Stomach (tissue), 8 donors: ENCODE measurements at regions not wholly inside any gene's neighbourhood (a gene's known extent, or its start where the extent isn't known, plus 50 kb on each side); places are given as distances from the start of the nearest gene placed in this dataset.

ENCODE experiments used
- DNase-seq, 2 donors: peaks; one replicate each; pipeline versions ENCODE4 v3.0.0 to v3.0.0-alpha.2; 2013 to 2019
- H3K27ac ChIP-seq, 5 donors: fragments of 200-600 bp in 4 of 5; sonication (generic) in 4 of 5; one replicate each; pipeline ENCODE4 v1.5.1; 2013 to 2019; ENCODE audit warnings: mild to moderate bottlenecking in 1 of 5, moderate library complexity in 1 of 5
- H3K27me3 ChIP-seq, 3 donors: fragments of 200-600 bp; sonication (generic); one replicate each; pipeline ENCODE4 v1.5.1; 2017 to 2019; ENCODE audit warnings: mixed run types in 1 of 3
- H3K36me3 ChIP-seq, 4 donors: fragments of 200-600 bp; sonication (generic); 1 replicate in 3 of 4; 2 replicates in 1 of 4; pipeline ENCODE4 v1.5.1; 2016 to 2019
- H3K4me1 ChIP-seq, 4 donors: fragments of 200-600 bp; sonication (generic); one replicate each; pipeline ENCODE4 v1.5.1; 2016 to 2019
- H3K4me3 ChIP-seq, 4 donors: fragments of 200-600 bp; sonication (generic) in 3 of 4; one replicate each; pipeline ENCODE4 v1.5.1; 2016 to 2019; ENCODE audit warnings: mild to moderate bottlenecking in 1 of 4
- H3K9me3 ChIP-seq, 4 donors: fragments of 200-600 bp; sonication (generic); one replicate each; pipeline ENCODE4 v1.5.1; 2016 to 2019
- CTCF ChIP-seq, 7 experiments: fragments of 450-650 bp in 4 of 7; fragments of 200-600 bp in 3 of 7; sonication (generic) in 3 of 7; IDR thresholded peaks; one replicate each; pipeline ENCODE4 v1.5.1; 2016 to 2019; ENCODE audit warnings: antibody characterized with exemption in 7 of 7, control low read depth in 2 of 7, mild to moderate bottlenecking in 1 of 7
- EP300 ChIP-seq: sonication (generic); formaldehyde crosslinking; IDR thresholded peaks from one replicate; pipeline ENCODE4 v1.6.1; 2017; ENCODE audit warnings: antibody characterized with exemption
- POLR2A ChIP-seq, 4 donors: fragments of 450-650 bp; IDR thresholded peaks; one replicate each; pipeline ENCODE4 v1.6.1; 2016; ENCODE audit warnings: antibody characterized with exemption in 4 of 4, control low read depth in 2 of 4, mild to moderate bottlenecking in 1 of 4, moderate library complexity in 1 of 4
- POLR2AphosphoS5 ChIP-seq, 3 donors: sonication (generic); formaldehyde crosslinking; IDR thresholded peaks; one replicate each; pipeline ENCODE4 v1.6.1; 2016; ENCODE audit warnings: antibody characterized with exemption in 3 of 3
- WGBS, 5 donors: extraction: QIAGEN DNeasy Blood & Tissue Kit in 3 of 5; methylation state at CpG; one replicate each; pipeline versions ENCODE4 v1.1.5 to v1.1.7; 2013 to 2018; 5-methylcytosine and 5-hydroxymethylcytosine counted together
- intact Hi-C: fragments of 100-400 bp; cut with DNase I; formaldehyde crosslinking; loops from one replicate; pipeline ENCODE4 v1.15.1; 2023; ENCODE audit warnings: low total_unique reads
- donor health status: healthy with polysubstance abuse.
- donor health status: Bipolar disorder and iron deficiency.
- donor health status: healthy.

DNA sequence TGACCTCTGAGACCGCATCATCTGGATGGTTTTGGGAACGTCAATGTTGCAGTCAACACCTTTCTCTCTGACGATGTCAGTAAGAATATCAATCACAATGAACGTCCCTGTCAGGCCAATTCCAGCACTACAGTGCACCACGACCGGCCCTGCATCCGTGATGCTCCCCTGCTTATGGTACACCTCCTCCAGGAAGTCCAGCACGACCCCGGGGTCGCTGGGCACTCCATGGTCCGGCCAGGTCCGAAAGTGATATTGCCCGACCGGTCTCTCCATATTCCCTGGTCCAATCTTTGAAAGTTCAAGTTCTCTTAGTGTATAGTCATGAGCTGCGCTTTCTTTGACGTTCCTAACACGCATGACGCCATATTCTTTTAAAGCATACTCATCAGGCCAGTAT, 203.6 kb upstream of the PRDM9 start:
- no peak for TF ChIP-seq POLR2A (IDR thresholded peaks at IDR 0.05)
- TF ChIP-seq EP300: no peak
- TF ChIP-seq POLR2AphosphoS5 (IDR thresholded peaks at IDR 0.05): no peak
- no peak for TF ChIP-seq CTCF (IDR thresholded peaks at IDR 0.05)
- WGBS, 5 donors: 85 to 93% (median 88%) methylated on average over 18 of the region's 18 CpGs
- intact Hi-C loops: no loop called here
- no peak for DNase-seq
- peaks cover 0 to 7% (median 3%) of the 10 kb centered on the region in 4 donors for H3K9me3 ChIP-seq
- H3K27ac ChIP-seq: no peak overlapping the region
- no peaks in the 10 kb centered on the region for H3K27me3 ChIP-seq
- no peaks in the 10 kb centered on the region for H3K4me1 ChIP-seq
- H3K4me3 ChIP-seq: no peak overlapping the region
- H3K36me3 ChIP-seq: no peaks in the 10 kb centered on the region

- intact Hi-C loops: no loop called here
- DNase-seq: no peak
- 73 to 79% (median 77%) methylated on average over 6 of the region's 6 CpGs for WGBS, 5 donors
- Histone ChIP-seq H3K9me3 (peaks cover 0 to 7% (median 3%) of the 10 kb centered on the region in 4 donors), H3K27me3 (no peaks in the 10 kb centered on the region), H3K27ac (no peak overlapping the region), H3K4me3 (no peak overlapping the region), H3K4me1 (no peaks in the 10 kb centered on the region), H3K36me3 (no peaks in the 10 kb centered on the region)
- TF ChIP-seq POLR2A (IDR thresholded peaks at IDR 0.05): no peak
- no peak for TF ChIP-seq EP300
- TF ChIP-seq CTCF (IDR thresholded peaks at IDR 0.05): no peak
- no peak for TF ChIP-seq POLR2AphosphoS5 (IDR thresholded peaks at IDR 0.05)
These were observed 204.0 kb upstream of the PRDM9 start for GRCh38 chr5:23303435-23303834.

DNA sequence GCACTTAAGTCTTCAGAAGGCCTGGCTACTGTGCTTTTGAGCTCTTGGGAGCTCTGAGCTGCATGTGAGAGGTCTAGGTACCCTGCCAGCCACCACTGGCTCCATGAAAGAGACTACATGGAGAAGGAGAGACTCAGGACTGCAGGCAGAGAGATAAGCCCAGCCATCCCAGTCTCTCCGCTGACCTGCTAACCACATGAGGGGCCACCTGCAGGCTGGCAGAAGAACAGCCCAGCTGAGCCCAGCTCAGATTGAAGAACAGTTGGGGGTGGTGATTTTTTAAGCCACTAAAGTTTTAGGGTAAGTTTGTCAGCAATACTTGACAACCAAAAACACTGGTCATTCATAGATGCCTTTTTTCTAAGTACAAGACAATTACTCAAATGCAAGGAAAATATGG, 205.0 kb upstream of the PRDM9 start:
- no peaks in the 10 kb centered on the region for H3K4me1 ChIP-seq
- no peak overlapping the region for H3K27ac ChIP-seq
- WGBS, 5 donors: 91 to 100% (median 100%) methylated on average over 1 of the region's 1 CpG
- no peaks in the 10 kb centered on the region for H3K36me3 ChIP-seq
- no peaks in the 10 kb centered on the region for H3K27me3 ChIP-seq
- no peak for TF ChIP-seq EP300
- TF ChIP-seq POLR2AphosphoS5 (IDR thresholded peaks at IDR 0.05): no peak
- TF ChIP-seq CTCF (IDR thresholded peaks at IDR 0.05): no peak
- no peak for TF ChIP-seq POLR2A (IDR thresholded peaks at IDR 0.05)
- H3K4me3 ChIP-seq: no peak overlapping the region
- no peak for DNase-seq
- intact Hi-C loops: no loop called here
- H3K9me3 ChIP-seq: peaks cover 0 to 7% (median 3%) of the 10 kb centered on the region in 4 donors

- peaks cover 0 to 6% (median 0%) of the 10 kb centered on the region in 4 donors for H3K9me3 ChIP-seq
- H3K36me3 ChIP-seq: no peaks in the 10 kb centered on the region
- H3K4me3 ChIP-seq: no peak overlapping the region
- TF ChIP-seq CTCF (IDR thresholded peaks at IDR 0.05): no peak
- TF ChIP-seq EP300: no peak
- TF ChIP-seq POLR2AphosphoS5 (IDR thresholded peaks at IDR 0.05): no peak
- TF ChIP-seq POLR2A (IDR thresholded peaks at IDR 0.05): no peak
- no peaks in the 10 kb centered on the region for H3K27me3 ChIP-seq
- no peak overlapping the region for H3K27ac ChIP-seq
- H3K4me1 ChIP-seq: no peaks in the 10 kb centered on the region
- 73 to 84% (median 77%) methylated on average over 2 of the region's 2 CpGs for WGBS, 5 donors
- DNase-seq: no peak
- intact Hi-C loops: no loop called here
These were observed 218.2 kb upstream of the PRDM9 start for GRCh38 chr5:23289162-23289561.
